ENCODE measurements at regions not wholly inside any gene's neighbourhood (a gene's known extent, or its start where the extent isn't known, plus 50 kb on each side); places are given as distances from the start of the nearest gene placed in this dataset.

DNA sequence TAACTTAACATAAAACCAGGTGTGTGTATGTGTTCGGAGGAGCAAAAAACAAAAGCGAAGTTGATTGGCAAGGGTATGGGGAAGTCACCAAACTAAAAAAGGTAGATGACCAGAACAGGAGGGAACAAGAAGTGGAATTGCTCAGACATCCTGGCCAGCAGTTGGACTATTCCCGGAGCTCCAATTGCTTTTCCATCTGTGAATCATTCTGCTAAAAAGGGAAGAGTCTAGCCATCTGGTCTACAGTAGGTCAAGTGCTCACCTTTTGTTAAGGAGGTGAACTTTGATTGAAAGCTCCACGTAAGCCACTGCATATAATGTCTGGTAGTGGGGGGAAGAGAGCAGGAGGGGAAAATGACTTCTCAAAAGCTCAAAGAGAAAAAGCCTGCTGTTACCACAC lies 50.0 kb upstream of the BET1 start:
- DNase-seq (ENCODE audit: low read depth in 2 of 2), result no peak

DNA sequence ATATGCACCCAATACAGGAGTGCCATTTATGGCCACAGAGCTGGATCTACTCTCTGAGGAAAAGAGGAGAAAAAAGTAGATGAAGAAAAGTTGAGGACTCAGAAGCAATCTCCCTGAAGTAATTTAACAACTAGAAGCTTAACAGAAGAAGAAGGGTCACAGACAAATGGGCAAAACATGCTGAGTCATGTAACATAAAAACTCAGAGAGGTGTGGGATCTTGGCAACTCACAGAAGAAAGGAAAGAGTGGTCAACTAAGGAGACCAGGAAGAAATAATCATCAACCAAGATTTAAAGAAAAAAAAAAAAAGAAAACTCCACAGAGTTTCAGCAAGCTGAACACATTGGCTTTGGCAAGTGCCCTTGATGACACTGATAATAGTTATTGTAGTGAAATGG lies 51.8 kb upstream of the BET1 start:
- DNase-seq (ENCODE audit: low read depth in 2 of 2), result no peak

DNA sequence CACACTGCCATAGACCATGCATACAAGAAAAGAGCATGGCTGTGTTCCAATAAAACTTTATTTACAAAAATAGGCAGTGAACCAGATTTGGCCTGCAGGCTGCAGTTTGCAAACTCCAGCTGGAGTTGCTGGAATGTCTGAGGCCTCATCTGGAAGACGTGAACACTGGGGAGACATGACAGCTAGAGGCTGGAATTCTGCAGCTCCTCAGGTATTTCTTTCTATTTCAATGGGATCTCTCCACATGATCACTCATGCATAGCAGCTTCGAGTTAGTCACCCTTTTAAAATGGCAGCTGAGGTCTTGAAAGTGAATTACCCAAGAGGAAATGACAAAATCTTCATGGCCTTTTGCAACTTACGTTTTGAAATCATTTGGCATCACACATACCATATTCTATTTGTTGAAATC lies 52.6 kb upstream of the BET1 start:
- no peak for DNase-seq (ENCODE audit: low read depth in 2 of 2)

DNA sequence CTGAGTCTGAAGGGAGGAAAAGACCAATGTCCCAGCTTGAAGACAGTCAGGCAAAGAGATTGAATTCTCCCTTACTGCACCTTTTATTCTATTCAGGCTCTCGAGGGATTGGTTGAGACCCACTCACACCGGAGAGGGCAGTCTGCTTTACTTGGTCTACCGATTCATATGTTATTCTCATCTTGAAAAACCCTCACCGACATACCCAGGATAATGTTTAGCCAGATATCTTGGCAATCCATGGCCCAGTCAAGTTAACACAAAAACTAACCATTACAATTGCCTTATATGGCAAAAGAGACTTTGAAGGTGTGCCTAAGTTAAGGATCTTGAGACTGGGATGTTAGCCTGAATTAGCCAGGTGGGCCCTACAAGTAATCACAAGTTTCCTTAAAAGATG lies 53.8 kb upstream of the BET1 start:
- no peak for DNase-seq (ENCODE audit: low read depth in 2 of 2)

DNA sequence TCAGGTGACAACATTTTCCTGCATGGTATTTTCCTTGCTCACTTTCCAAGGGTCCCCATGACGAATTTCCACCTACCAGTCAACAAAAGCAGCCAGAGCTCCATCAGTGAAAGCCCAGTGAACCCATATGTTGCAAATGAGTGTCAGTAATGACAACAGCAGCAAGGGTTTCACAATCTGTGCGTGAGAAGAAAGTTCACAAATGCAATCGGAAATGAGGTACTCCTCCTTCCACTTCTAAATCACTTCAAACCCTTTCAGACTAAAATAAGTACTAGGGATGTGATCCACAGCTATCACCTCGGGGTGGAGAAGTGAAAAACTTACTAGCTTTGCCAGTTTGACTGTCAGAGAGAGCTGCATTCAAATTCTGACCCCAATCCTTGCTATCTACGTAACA lies 55.6 kb upstream of the BET1 start:
- DNase-seq (ENCODE audit: low read depth in 2 of 2), result no peak

DNA sequence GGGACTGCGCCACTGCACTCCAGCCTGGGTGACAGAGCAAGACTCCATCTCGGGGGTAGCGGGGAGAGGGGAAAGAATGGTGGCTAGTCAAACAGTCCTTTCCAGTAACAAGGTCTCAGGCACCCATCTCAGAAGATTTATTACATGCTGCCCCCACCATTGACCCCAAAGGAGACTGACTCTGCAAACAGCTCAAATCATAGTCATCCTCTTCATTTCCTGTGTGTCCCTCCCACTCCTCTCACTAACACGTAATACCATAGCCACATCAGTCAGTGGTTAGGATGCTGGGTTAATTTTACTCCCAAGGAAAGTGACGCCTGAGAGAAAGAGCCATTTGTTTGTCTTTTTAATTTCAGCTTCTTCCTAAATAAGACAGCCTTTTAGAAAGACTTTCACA lies 56.6 kb upstream of the BET1 start:
- no peak for DNase-seq (ENCODE audit: low read depth in 2 of 2)

DNA sequence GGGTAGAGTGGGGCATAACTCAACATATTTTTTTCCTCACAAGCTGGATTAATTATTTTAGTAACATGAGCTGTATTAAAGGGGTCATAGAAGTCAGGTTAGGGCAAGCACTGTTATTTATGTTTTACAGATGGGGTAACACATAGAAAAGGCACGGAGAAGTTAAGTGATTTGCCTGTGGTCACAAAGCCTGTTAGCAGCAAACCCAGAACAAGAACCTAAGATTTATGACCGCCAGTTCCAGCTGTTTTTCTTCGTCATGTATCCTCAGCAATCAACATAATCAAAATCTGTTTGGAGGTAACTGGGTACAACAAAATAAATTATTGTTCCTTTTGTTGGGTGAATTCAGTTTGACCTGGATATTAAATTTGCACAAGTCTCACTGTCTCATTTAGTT lies 57.2 kb upstream of the BET1 start:
- DNase-seq (ENCODE audit: low read depth in 2 of 2), result no peak

DNA sequence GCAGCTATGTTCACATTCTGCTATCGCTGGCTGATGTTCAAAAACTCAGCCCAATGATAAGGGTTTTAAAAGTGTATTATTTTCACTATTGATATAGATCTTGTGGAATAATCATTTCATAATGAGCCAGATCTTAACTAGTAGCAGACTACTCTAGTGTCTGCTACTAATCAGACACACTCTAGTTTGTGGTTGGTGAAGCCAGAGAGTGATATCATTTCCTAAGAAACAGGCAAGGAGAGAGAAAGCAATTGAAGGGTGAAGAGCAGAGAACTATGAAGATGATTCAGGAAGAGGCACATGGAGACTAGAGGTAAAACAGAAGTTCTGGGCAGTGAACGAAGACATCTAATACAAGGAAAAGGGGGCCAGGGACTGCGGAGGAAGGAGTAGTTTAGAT lies 58.2 kb upstream of the BET1 start:
- DNase-seq (ENCODE audit: low read depth in 2 of 2), result no peak

DNA sequence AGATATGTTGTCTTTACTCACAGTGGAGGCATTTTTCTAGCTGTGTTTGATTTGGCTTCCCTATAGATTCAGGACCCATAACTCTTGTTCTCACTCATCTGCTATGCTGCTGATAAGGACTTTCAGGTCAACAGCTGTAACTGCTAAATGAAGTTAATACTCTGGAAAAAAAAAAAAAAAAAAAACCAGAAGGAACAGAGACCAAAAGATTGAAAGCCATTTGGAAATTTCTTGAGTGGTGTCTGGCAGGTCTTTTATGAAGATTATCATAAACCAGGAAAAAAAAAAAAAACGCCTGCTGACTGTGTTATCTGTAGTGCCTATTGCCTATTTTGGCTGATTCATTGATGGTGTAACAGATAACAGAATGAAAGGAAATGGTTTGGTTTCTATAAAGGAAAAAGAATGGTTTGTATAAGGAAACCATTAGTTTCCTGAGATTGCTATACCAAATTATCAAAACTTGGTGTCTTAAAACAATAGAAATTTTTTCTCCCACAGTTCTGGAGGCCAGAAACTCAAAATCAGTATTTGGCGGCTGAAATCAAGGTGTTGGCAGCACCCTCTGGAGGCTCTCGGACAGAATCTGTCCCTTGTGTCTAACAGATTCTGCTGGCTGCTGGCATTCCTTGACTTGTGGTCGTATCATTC lies 60.5 kb upstream of the BET1 start:
- no peak for DNase-seq (ENCODE audit: low read depth in 2 of 2)

DNA sequence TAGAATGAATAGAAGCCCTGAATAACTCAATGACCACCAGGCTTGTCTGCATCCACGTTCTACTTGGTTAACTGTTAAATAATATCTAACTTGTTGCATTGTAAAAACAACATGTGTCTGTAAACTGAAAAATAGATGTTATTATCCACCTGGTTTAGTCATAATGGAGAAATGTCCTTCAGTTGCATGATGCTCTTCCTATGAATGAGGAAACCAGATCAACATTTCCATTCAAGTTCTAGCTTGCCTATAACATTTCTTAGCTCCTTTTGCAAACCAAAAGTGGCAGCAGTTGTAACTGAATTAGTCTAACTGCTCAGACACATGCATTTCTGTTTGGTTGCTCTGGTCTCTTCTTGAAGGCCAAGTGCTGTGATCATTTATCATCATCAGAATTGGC lies 62.9 kb upstream of the BET1 start:
- no peak for DNase-seq (ENCODE audit: low read depth in 2 of 2)

DNA sequence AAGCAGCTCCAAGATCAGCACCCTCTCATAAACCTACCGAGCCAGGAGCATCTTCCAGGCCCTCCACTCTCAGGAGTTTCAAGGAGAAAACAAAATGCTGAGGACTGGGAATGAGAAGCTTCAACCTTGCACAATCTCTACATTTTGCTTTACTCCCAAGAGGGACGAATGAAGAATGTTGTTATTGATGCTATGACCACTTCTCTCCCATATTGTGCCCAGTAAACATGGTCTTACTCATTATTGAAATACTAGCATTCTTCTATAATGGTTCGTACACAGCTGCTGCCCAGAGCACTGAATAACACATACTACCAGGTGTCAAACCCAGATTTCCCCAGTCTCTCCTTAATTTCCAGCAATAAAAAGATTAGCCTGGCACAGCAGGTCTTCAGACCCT lies 63.4 kb upstream of the BET1 start:
- no peak for DNase-seq (ENCODE audit: low read depth in 2 of 2)

DNA sequence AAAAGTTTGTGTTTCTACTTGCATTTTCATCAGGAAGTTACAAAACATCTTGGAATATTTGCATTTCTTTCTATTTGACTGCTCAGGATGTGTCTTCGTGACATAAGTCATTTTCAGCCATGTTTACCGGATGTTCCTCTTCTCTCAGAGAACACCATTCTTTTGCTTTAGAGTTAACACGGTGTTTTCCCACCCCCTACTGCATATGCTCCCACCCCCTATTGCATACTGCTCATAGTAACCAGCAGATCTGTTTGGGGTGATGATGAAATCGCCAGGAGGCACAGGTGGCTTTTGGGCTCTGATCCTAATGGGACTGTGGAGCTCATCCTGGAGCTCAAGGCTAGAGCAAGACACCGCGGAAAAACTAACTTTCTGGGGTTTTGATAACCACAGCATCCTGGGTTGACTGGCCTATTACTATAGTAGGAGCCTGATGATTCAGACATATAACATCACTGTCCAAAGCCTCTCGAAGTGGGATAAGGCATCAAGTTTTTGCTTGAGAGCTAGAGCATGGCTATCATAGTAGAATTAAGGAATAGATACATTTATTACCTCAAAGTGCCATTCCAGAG lies 65.1 kb upstream of the BET1 start:
- DNase-seq (ENCODE audit: low read depth in 2 of 2), result no peak

DNA sequence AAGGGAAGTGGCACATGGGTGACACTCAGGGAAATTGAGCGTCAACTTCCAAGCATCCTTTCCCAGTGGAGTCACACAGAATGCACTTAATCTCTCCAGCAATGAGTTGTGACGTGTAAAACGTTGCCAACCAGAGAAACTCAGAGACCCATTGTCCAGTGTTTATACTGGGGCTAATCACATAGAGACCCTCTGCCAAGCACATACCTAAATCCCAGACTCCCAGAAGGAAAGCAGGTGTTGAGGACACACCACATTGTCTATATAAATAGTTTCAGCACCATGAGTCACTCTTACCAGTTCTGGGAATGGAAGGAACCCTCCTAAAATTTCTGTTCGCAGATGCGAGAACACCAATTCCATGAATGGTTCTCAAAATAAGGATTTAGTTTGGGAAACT lies 76.4 kb upstream of the BET1 start:
- DNase-seq (ENCODE audit: low read depth in 2 of 2), result no peak

DNA sequence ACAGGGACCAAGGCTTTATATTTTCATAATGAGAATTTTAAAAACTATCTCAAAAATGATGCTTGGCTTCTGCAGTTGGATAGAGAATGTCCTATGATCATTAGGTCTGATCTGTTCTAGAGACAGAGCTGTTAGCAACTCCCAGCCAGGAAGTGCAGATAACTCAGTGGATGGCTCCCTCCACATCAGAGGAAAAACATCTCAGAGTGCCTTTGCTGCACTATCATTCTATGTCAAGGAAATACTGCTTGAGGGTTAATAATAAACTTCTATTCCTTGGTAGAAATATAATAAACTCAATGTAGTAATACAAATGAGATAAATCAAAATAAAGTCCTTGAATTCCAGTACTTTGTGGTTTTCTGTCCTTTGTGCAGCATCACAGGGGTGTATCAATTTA lies 78.0 kb upstream of the BET1 start:
- DNase-seq (ENCODE audit: low read depth in 2 of 2), result no peak

DNA sequence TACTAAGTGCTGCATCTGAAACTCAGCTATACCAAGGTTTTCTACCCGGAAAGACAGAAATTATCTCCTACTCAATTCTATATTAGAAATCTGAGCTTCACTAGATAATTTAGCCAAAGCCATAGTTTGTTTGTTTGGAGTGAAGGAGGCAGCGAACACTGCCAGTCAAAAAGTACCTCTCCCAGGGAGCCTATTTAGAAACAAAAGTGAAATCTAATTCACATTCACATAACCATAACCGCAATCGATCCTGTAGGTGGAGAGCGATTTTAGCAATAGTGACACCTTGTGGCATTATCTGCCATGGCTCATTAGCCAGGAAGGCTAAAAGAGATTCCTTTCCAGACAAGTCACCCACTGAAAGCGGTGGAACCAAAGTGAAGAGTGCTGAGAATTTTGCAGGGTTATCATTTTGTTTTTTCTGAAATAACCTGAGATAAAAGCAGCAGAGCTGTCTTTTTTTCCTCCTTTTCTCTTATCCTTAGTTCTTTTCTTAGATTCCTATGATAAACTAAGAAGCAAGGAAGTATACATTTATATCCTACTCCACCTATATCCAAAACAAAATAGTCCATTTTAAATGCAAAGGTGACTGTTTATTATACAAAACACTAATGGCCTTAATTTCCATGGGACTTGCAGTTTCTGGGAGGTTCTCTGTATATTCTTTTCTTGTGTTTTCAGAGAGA lies 83.7 kb upstream of the BET1 start:
- peak in 1 of 2 donors; percentile 9 for DNase-seq (ENCODE audit: low read depth in 2 of 2)

DNA sequence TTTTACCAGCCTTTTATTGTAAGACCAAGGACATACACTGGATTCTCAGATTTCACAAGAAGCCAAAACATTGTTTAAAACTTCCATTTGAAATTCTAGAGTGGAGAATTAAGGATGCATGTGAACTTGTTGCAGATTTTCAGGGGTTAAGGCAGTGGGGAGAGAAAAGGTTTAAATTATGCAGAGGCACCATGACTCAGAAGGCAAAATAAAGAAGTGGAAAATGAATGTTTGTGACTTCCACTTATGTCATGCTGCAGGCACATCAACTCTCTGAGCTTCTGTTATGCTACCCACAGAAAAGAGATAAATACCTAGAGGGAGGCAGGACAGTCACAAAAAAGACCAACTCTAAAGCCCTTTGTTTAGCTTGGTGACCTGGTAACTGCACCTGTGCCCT lies 84.4 kb upstream of the BET1 start:
- DNase-seq (ENCODE audit: low read depth in 2 of 2), result no peak

DNA sequence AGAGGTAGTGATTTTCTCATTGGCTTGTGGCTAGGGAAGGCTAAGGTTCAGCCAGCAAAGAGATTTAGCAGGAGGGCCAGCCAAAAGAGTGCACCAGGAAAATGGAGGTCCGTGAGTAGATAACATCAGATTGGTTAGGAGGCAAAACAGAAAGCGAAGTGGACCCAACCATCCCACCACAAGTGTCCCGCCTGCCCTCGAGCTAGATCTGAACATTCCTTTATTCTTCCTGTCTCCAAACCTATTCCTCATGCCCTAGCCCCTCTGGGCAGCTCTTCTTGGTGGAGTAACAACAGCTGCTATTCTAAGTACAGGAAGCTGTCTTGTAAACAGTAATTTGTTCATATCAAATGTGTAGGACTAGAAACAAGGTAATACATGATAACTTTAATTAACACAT lies 85.7 kb upstream of the BET1 start:
- no peak for DNase-seq (ENCODE audit: low read depth in 2 of 2)

DNA sequence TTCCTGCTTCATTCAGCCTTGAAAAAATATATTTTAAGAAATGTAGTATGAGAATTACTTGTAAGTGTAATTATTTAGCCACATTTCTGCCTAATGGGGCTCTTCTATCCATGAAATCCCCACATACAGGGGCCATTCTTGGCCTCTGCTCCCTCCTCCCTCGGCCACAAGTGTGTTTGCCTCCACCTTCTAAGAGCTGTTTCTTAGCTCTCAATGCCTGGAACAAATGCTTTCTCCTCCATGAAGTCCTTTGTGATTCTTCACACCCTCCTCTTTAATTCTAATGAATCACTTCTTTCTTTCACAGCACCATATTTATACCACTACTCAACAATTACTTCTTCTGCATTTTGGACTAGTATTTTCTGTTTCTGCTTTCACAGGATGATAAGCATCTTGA lies 88.8 kb upstream of the BET1 start:
- no peak for DNase-seq (ENCODE audit: low read depth in 2 of 2)

DNA sequence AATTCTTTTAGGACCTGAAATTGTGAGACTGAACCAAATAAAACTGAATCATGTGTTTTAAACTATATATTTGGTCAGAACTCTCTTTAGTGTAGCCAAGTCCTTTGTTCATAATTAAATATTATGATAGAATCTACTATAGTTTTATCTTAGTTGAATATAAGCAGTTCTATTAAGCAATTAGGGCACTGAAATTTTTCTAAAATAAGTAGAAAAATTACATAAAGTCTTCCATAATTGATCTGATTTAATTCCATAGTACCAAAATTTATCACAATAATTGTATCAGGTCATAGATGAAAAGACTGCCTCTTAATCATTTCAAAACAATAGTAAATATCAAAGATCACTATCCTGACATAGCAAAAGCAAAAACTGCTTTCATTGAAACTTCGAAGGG lies 90.1 kb upstream of the BET1 start:
- DNase-seq (ENCODE audit: low read depth in 2 of 2), result no peak

DNA sequence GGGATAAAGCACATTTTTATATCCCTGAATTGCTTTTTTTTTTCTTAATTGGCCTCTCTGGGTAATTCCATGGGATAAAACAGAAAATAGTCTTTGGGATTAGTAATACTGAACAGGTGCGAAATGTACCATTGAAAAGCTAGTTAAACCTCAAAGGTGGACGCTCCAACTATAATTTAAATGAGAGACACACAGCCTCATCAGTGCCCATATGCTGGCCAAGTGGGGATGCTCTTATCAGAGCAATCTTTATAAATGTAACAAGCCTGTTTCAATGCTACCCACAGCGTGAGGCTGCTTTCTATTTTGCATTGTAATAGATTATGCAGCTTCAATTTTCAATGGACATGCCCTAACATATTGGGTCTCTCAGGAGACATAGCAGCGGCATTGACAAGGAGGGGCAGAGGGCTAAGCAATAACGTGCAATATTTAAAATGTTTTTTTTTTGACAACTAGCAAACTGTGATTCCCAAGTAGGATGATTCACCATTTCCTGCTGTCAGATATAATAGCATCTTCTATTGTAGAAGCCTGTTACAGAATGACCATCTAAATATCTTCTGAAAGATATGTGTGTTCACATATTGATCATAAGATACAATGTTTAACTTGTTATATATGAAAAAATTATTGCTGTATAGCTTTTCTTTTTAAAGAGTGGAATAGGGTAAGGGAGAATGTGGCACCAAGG lies 91.3 kb upstream of the BET1 start:
- no peak for DNase-seq (ENCODE audit: low read depth in 2 of 2)

DNA sequence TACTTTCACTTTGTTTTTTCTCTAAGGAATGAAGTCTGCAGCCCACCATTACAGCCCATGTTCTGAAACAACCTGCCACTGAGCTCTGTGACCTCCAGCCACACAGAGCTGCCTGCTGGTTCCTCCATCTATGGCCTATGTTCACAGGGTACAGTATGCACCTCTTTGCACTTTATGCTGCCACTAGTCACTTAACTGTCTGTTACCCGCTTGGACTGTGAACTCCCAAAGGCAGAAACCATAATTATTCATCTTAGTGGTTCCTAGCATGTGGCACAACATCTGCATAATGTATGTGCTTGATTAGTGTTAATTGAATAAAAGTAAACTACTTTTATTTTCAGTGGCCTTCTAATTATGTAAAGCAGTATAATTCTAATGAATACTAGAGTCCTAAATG lies 95.5 kb upstream of the BET1 start:
- DNase-seq (ENCODE audit: low read depth in 2 of 2), result no peak

DNA sequence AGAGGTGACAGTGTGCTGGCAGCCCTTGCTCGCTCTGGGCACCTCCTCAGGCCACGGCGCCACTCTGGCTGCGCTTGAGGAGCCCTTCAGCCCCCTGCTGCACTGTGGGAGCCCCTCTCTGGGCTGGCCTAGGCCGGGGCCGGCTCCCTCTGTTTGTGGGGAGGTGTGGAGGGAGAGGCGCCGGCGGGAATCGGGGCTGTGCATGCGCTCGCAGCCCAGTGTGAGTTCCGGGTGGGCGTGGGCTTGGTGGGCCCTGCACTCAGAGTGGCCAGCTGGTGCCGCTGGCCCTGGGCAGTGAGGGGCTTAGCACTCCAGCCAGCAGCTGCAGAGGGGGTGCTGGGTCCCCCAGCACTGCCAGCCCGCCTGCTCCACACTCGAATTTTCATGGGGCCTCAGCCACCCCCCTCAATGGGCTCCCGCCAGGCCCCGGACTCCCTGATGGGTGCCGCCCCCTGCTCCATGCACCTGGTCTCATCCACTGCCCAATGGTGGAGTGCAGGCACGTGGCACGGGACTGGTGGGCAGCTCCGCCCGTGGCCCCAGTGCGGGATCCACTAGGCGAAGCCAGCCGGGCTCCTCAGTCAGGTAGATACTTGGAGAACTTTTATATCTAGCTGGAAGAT lies 96.7 kb upstream of the BET1 start:
- DNase-seq (ENCODE audit: low read depth in 2 of 2), result no peak

DNA sequence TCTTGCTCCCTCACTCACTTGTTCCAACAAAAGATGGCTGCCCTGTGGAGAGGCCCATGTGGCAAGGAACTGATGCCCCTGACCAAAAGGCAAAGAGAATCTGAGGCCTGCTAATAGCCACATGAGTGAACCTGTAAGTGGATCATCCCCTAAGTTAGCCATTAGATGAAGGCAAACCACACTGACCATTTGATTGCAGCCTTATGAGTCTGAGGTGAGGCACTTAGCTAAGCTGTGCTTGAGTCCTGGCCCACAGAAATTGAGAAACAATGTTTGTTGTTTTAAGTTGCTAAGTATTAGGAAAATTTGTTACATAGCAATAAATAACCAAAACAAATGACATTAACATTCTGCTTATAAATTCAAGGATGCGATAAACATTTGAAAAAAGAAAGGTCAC lies 100.1 kb upstream of the BET1 start:
- no peak for DNase-seq (ENCODE audit: low read depth in 2 of 2)
